ENCODE measurements at regions not wholly inside any gene's neighbourhood (a gene's known extent, or its start where the extent isn't known, plus 50 kb on each side); places are given as distances from the start of the nearest gene placed in this dataset.

DNA sequence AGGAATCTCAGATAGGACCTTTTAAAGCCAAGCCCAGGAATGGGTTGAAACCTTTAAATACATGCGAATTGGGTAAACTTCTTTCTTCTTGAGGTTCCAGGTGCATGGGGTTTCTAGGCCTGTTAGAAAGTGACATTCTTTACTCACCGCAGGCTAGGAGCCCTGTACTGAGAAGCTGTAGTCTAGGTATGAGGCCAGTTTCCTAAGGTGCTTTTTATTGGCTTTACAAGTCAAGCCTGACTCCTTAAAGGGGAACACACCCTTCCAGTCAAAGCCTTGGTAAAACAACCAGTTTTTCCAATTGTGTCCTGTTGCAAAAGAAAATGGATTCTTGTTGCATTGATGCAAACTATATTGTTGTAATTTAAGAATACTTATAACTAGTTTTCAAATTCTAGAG lies 76.1 kb upstream of the ATP11B start:
- CTCF ChIA-PET, result interaction anchor here (0.6 to 1.9 kb wide), 2 partner anchors 120 kb away, joined by 3 to 12 read pairs; no protein-coding TSS in a partner anchor
- Histone ChIP-seq H3K27me3 (replicated peaks; ENCODE audit: control insufficient read depth, insufficient read depth, low read length) (no peaks in the 10 kb centered on the region), H3K4me3 (ENCODE audit: low read depth, low read length) (no peak overlapping the region), H3K4me1 (peaks cover 38% of the 10 kb centered on the region), H3K36me3 (ENCODE audit: control insufficient read depth, insufficient read depth, low read length) (no peaks in the 10 kb centered on the region), H3K9me3 (no peaks in the 10 kb centered on the region)
- no TSS peak for BruUV-seq (replicated peaks)
- no peak overlapping the region for H3K27ac Mint-ChIP-seq (ENCODE audit: unreplicated experiment)
- no peak overlapping the region for H3K4me3 Mint-ChIP-seq (ENCODE audit: unreplicated experiment)
- TF ChIP-seq, protein P1, sequence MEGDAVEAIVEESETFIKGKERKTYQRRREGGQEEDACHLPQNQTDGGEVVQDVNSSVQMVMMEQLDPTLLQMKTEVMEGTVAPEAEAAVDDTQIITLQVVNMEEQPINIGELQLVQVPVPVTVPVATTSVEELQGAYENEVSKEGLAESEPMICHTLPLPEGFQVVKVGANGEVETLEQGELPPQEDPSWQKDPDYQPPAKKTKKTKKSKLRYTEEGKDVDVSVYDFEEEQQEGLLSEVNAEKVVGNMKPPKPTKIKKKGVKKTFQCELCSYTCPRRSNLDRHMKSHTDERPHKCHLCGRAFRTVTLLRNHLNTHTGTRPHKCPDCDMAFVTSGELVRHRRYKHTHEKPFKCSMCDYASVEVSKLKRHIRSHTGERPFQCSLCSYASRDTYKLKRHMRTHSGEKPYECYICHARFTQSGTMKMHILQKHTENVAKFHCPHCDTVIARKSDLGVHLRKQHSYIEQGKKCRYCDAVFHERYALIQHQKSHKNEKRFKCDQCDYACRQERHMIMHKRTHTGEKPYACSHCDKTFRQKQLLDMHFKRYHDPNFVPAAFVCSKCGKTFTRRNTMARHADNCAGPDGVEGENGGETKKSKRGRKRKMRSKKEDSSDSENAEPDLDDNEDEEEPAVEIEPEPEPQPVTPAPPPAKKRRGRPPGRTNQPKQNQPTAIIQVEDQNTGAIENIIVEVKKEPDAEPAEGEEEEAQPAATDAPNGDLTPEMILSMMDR (IDR thresholded peaks at IDR 0.05; ENCODE audit: insufficient read depth in 1 of 2, low read depth in 1 of 2, low read length in 1 of 2, severe bottlenecking in 1 of 2, unreplicated experiment in 1 of 2), result no peak
- H3K27me3 Mint-ChIP-seq (ENCODE audit: insufficient read depth, unreplicated experiment), result no peaks in the 10 kb centered on the region
- H3K4me1 Mint-ChIP-seq (ENCODE audit: low read depth, unreplicated experiment), result peaks cover 23% of the 10 kb centered on the region
- no peaks in the 10 kb centered on the region for H3K9me3 Mint-ChIP-seq (ENCODE audit: unreplicated experiment)
- H3K36me3 Mint-ChIP-seq (ENCODE audit: insufficient read depth, unreplicated experiment), result no peaks in the 10 kb centered on the region
- POLR2A ChIA-PET, result no interaction called here
- intact Hi-C loops (cut with micrococcal nuclease; ENCODE audit: unreplicated experiment), result loop anchor here (2.0 to 10.0 kb wide), 3 partner anchors 22 to 668 kb away; no protein-coding TSS in a partner anchor
- DNase-seq, result no peak

DNA sequence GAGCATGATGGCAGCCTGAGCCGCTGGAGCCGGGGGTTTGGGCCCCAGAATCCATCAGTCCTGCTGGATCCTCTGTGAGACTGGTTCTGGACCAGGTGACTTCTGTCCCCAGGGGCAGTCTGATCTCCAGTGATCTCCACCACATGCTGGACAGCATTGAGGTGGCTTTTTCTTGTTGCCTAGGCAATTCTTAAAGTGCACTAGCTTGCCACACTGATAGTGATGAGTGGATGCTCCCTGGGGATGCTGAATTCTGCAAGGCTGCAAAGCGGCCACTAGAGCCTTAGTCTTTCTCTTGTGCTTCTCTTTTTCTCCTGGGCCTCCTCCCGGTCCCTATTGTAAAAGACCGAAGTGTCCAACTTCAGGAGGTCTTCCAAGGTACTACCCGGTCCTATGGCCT lies 70.4 kb upstream of the ATP11B start:
- Histone ChIP-seq H3K4me3 (ENCODE audit: low read depth, low read length) (no peak overlapping the region), H3K4me1 (peaks cover 18% of the 10 kb centered on the region), H3K36me3 (ENCODE audit: control insufficient read depth, insufficient read depth, low read length) (no peaks in the 10 kb centered on the region), H3K27me3 (replicated peaks; ENCODE audit: control insufficient read depth, insufficient read depth, low read length) (no peaks in the 10 kb centered on the region), H3K9me3 (no peaks in the 10 kb centered on the region)
- TF ChIP-seq, protein P1 (IDR thresholded peaks at IDR 0.05; ENCODE audit: insufficient read depth in 1 of 2, low read depth in 1 of 2, low read length in 1 of 2, severe bottlenecking in 1 of 2, unreplicated experiment in 1 of 2), result no peak
- no peak overlapping the region for H3K4me3 Mint-ChIP-seq (ENCODE audit: unreplicated experiment)
- H3K4me1 Mint-ChIP-seq (ENCODE audit: low read depth, unreplicated experiment), result peaks cover 16% of the 10 kb centered on the region
- no peaks in the 10 kb centered on the region for H3K9me3 Mint-ChIP-seq (ENCODE audit: unreplicated experiment)
- POLR2A ChIA-PET, result interaction anchor here (0.7 kb wide), 1 partner anchor 66 kb away, joined by 6 read pairs; no protein-coding TSS in a partner anchor
- DNase-seq, result no peak
- intact Hi-C loops (cut with micrococcal nuclease; ENCODE audit: unreplicated experiment), result no loop called here
- CTCF ChIA-PET, result interaction anchor here (0.7 kb wide), 1 partner anchor 9 kb away, joined by 3 read pairs; no protein-coding TSS in a partner anchor
- H3K27me3 Mint-ChIP-seq (ENCODE audit: insufficient read depth, unreplicated experiment), result no peaks in the 10 kb centered on the region
- H3K27ac Mint-ChIP-seq (ENCODE audit: unreplicated experiment), result no peak overlapping the region
- H3K36me3 Mint-ChIP-seq (ENCODE audit: insufficient read depth, unreplicated experiment), result no peaks in the 10 kb centered on the region
- BruUV-seq (replicated peaks), result no TSS peak

DNA sequence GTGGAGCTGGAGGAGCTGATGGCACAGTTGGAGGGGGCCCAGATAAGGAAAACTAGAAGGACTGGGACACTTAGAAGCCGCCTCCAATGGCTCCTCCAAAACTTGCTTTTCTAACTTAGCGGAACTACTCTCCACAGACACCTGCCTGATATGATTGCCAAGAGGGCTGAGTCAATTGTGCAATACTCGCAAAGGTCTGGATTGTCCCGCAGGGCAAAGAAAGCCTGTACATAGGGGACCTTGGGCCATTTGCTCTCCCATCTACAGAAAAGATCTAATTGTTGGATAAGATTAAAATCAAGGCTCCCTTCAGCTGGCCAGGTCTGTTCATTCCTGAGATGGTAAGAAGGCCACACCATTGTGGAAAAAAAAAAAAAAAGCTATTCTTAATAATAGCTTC lies 69.7 kb upstream of the ATP11B start:
- Mint-ChIP-seq H3K4me3 (ENCODE audit: unreplicated experiment) (no peak overlapping the region), H3K27ac (ENCODE audit: unreplicated experiment) (no peak overlapping the region), H3K9me3 (ENCODE audit: unreplicated experiment) (no peaks in the 10 kb centered on the region), H3K36me3 (ENCODE audit: insufficient read depth, unreplicated experiment) (no peaks in the 10 kb centered on the region), H3K27me3 (ENCODE audit: insufficient read depth, unreplicated experiment) (no peaks in the 10 kb centered on the region), H3K4me1 (ENCODE audit: low read depth, unreplicated experiment) (peaks cover 22% of the 10 kb centered on the region)
- Histone ChIP-seq H3K9me3 (no peaks in the 10 kb centered on the region), H3K4me3 (ENCODE audit: low read depth, low read length) (no peak overlapping the region), H3K27me3 (replicated peaks; ENCODE audit: control insufficient read depth, insufficient read depth, low read length) (no peaks in the 10 kb centered on the region), H3K36me3 (ENCODE audit: control insufficient read depth, insufficient read depth, low read length) (no peaks in the 10 kb centered on the region), H3K4me1 (peaks cover 16% of the 10 kb centered on the region)
- no peak for DNase-seq
- intact Hi-C loops (cut with micrococcal nuclease; ENCODE audit: unreplicated experiment), result no loop called here
- ChIA-PET POLR2A (interaction anchor here (0.6 kb wide), 1 partner anchor 119 kb away, joined by 5 read pairs; no protein-coding TSS in a partner anchor), CTCF (no interaction called here)
- TF ChIP-seq, protein P1 (IDR thresholded peaks at IDR 0.05; ENCODE audit: insufficient read depth in 1 of 2, low read depth in 1 of 2, low read length in 1 of 2, severe bottlenecking in 1 of 2, unreplicated experiment in 1 of 2), result no peak
- BruUV-seq (replicated peaks), result no TSS peak
